ENCODE measurements at regions not wholly inside any gene's neighbourhood (a gene's known extent, or its start where the extent isn't known, plus 50 kb on each side); places are given as distances from the start of the nearest gene placed in this dataset.

- H3F3A ChIP-seq (ENCODE audit: low read depth), result no peaks in the 10 kb centered on the region
- H3K9ac ChIP-seq (ENCODE audit: low read depth, low read length, poor library complexity, severe bottlenecking), result no peak overlapping the region
- no peaks in the 10 kb centered on the region for H3K9me2 ChIP-seq (replicated peaks; ENCODE audit: low read depth, low read length)
- no peaks in the 10 kb centered on the region for H3K79me2 ChIP-seq (ENCODE audit: insufficient read depth, low read length)
- TF ChIP-seq CTCF (conservative IDR thresholded peaks at IDR 0.05; ENCODE audit: low read length) (no peak), EZH2phosphoT487 (IDR thresholded peaks at IDR 0.05; ENCODE audit: borderline replicate concordance) (no peak)
- H3K4me1 ChIP-seq (ENCODE audit: insufficient read depth, low read length, poor library complexity, severe bottlenecking), result no peaks in the 10 kb centered on the region
- H3K27me3 ChIP-seq (ENCODE audit: insufficient read depth, low read length, poor library complexity, severe bottlenecking), result no peaks in the 10 kb centered on the region
- H3K36me3 ChIP-seq (ENCODE audit: insufficient read depth, low read length), result no peaks in the 10 kb centered on the region
- H3K9me3 ChIP-seq (ENCODE audit: insufficient read depth, low read depth, low read length), result peaks cover 15% of the 10 kb centered on the region; the same call in 1 of the 2 replicates
- no peak overlapping the region for H3K4me3 ChIP-seq (ENCODE audit: low read length, poor library complexity, severe bottlenecking)
- no peak overlapping the region for H3K4me2 ChIP-seq (ENCODE audit: low read depth, low read length, poor library complexity, severe bottlenecking)
- H4K20me1 ChIP-seq (ENCODE audit: insufficient read depth, low read length, poor library complexity, severe bottlenecking), result no peaks in the 10 kb centered on the region
- no peak overlapping the region for H2AFZ ChIP-seq (ENCODE audit: low read length)
Measured at GRCh38 chr1:222062640-222063039, 320.8 kb upstream of the DUSP10 start.

GRCh38 chr1:222061711-222062359 lies 319.9 kb upstream of the DUSP10 start:
- no peaks in the 10 kb centered on the region for H3F3A ChIP-seq (ENCODE audit: low read depth)
- H3K4me3 ChIP-seq (ENCODE audit: low read length, poor library complexity, severe bottlenecking), result no peak overlapping the region
- H3K9me2 ChIP-seq (replicated peaks; ENCODE audit: low read depth, low read length), result no peaks in the 10 kb centered on the region
- H3K27me3 ChIP-seq (ENCODE audit: insufficient read depth, low read length, poor library complexity, severe bottlenecking), result no peaks in the 10 kb centered on the region
- no peaks in the 10 kb centered on the region for H3K4me1 ChIP-seq (ENCODE audit: insufficient read depth, low read length, poor library complexity, severe bottlenecking)
- H3K9ac ChIP-seq (ENCODE audit: low read depth, low read length, poor library complexity, severe bottlenecking), result no peak overlapping the region
- H2AFZ ChIP-seq (ENCODE audit: low read length), result no peak overlapping the region
- TF ChIP-seq EZH2phosphoT487 (IDR thresholded peaks at IDR 0.05; ENCODE audit: borderline replicate concordance) (no peak), CTCF (conservative IDR thresholded peaks at IDR 0.05; ENCODE audit: low read length) (no peak)
- H3K4me2 ChIP-seq (ENCODE audit: low read depth, low read length, poor library complexity, severe bottlenecking), result no peak overlapping the region
- H3K9me3 ChIP-seq (ENCODE audit: insufficient read depth, low read depth, low read length), result peaks cover 15% of the 10 kb centered on the region; the same call in 1 of the 2 replicates
- no peaks in the 10 kb centered on the region for H3K36me3 ChIP-seq (ENCODE audit: insufficient read depth, low read length)
- no peaks in the 10 kb centered on the region for H3K79me2 ChIP-seq (ENCODE audit: insufficient read depth, low read length)
- no peaks in the 10 kb centered on the region for H4K20me1 ChIP-seq (ENCODE audit: insufficient read depth, low read length, poor library complexity, severe bottlenecking)

- Histone ChIP-seq H3K27me3 (ENCODE audit: insufficient read depth, low read length, poor library complexity, severe bottlenecking) (no peaks in the 10 kb centered on the region), H3K9me2 (replicated peaks; ENCODE audit: low read depth, low read length) (no peaks in the 10 kb centered on the region), H3K9me3 (ENCODE audit: insufficient read depth, low read depth, low read length) (peaks cover 9% of the 10 kb centered on the region; the same call in 1 of the 2 replicates), H4K20me1 (ENCODE audit: insufficient read depth, low read length, poor library complexity, severe bottlenecking) (no peaks in the 10 kb centered on the region), H3K79me2 (ENCODE audit: insufficient read depth, low read length) (no peaks in the 10 kb centered on the region), H3K36me3 (ENCODE audit: insufficient read depth, low read length) (no peaks in the 10 kb centered on the region), H3K9ac (ENCODE audit: low read depth, low read length, poor library complexity, severe bottlenecking) (no peak overlapping the region), H3F3A (ENCODE audit: low read depth) (no peaks in the 10 kb centered on the region), H2AFZ (ENCODE audit: low read length) (no peak overlapping the region), H3K4me3 (ENCODE audit: low read length, poor library complexity, severe bottlenecking) (no peak overlapping the region), H3K4me1 (ENCODE audit: insufficient read depth, low read length, poor library complexity, severe bottlenecking) (no peaks in the 10 kb centered on the region), H3K4me2 (ENCODE audit: low read depth, low read length, poor library complexity, severe bottlenecking) (no peak overlapping the region)
- TF ChIP-seq EZH2phosphoT487 (IDR thresholded peaks at IDR 0.05; ENCODE audit: borderline replicate concordance) (no peak), CTCF (conservative IDR thresholded peaks at IDR 0.05; ENCODE audit: low read length) (no peak)
Measured at GRCh38 chr1:222060210-222060916, 318.5 kb upstream of the DUSP10 start.
